DOHH2 (cell line): ENCODE measurements at regions not wholly inside any gene's neighbourhood (a gene's known extent, or its start where the extent isn't known, plus 50 kb on each side); places are given as distances from the start of the nearest gene placed in this dataset.

Experiments used
- H3F3A ChIP-seq: fragments of 200-600 bp; sonication (generic), shearing (Covaris generic); 2 replicates; pipeline ENCODE4 v1.6.0; 2016; ENCODE audit warnings: antibody characterized with exemption, mild to moderate bottlenecking; ENCODE audit not compliant: control insufficient read depth, insufficient read depth
- H3K27ac ChIP-seq: fragments of 200-600 bp; sonication (generic); 2 replicates; pipeline ENCODE4 v1.5.1; 2014; ENCODE audit warnings: low read depth, mild to moderate bottlenecking, low read length, moderate library complexity
- H3K27me3 ChIP-seq: fragments of 200-600 bp; sonication (generic); 2 replicates; pipeline ENCODE4 v1.6.1; 2014; ENCODE audit warnings: mild to moderate bottlenecking, low read length, mixed read lengths; ENCODE audit not compliant: control insufficient read depth
- H3K36me3 ChIP-seq: fragments of 200-600 bp; sonication (generic); 2 replicates; pipeline ENCODE4 v1.6.1; 2014; ENCODE audit warnings: mild to moderate bottlenecking, low read length, moderate library complexity, mixed read lengths; ENCODE audit not compliant: control insufficient read depth
- H3K4me1 ChIP-seq: fragments of 200-600 bp; sonication (generic); 2 replicates; pipeline ENCODE4 v1.6.1; 2014; ENCODE audit warnings: mild to moderate bottlenecking, low read length, mixed read lengths; ENCODE audit not compliant: control insufficient read depth
- H3K4me2 ChIP-seq: fragments of 200-600 bp; sonication (generic); 2 replicates; pipeline ENCODE4 v1.6.0; 2014; ENCODE audit warnings: mild to moderate bottlenecking, low read length, moderate library complexity
- H3K4me3 ChIP-seq: fragments of 200-600 bp; sonication (generic); 2 replicates; pipeline ENCODE4 v1.5.1; 2014; ENCODE audit warnings: mild to moderate bottlenecking, low read length, mixed read lengths
- H3K79me2 ChIP-seq: fragments of 200-600 bp; sonication (generic); 2 replicates; pipeline ENCODE4 v1.6.1; 2014; ENCODE audit warnings: mild to moderate bottlenecking, low read length, mixed read lengths; ENCODE audit not compliant: control insufficient read depth
- H3K9me2 ChIP-seq: fragments of 200-600 bp; sonication (generic); replicated peaks from 2 replicates; pipeline ENCODE4 v1.6.1; 2014; ENCODE audit warnings: mild to moderate bottlenecking, low read length, mixed read lengths; ENCODE audit not compliant: control insufficient read depth
- H3K9me3 ChIP-seq: fragments of 200-600 bp; sonication (generic); 2 replicates; pipeline ENCODE4 v1.6.1; 2014; ENCODE audit warnings: antibody characterized with exemption, low read length, mixed read lengths; ENCODE audit not compliant: control insufficient read depth, insufficient read depth
- H4K20me1 ChIP-seq: fragments of 200-600 bp; sonication (generic); 2 replicates; pipeline ENCODE4 v1.6.0; 2014; ENCODE audit warnings: low read depth, mild to moderate bottlenecking, antibody characterized with exemption, low read length, moderate library complexity; ENCODE audit not compliant: control insufficient read depth, insufficient read depth
- CTCF ChIP-seq: fragments of 200-600 bp; sonication (generic); IDR thresholded peaks from one replicate; pipeline ENCODE4 v1.5.1; 2014; ENCODE audit warnings: antibody characterized with exemption, mild to moderate bottlenecking, low read depth, low read length; ENCODE audit not compliant: poor library complexity, severe bottlenecking
- EZH2phosphoT487 ChIP-seq: fragments of 200-600 bp; sonication (generic); IDR thresholded peaks from 2 replicates; pipeline ENCODE4 v1.6.1; 2017; ENCODE audit warnings: borderline replicate concordance, mild to moderate bottlenecking, antibody characterized with exemption, low read length, moderate library complexity, mixed read lengths

- H3K36me3 ChIP-seq: no peaks in the 10 kb centered on the region
- no peak overlapping the region for H3K27ac ChIP-seq
- H3F3A ChIP-seq: peaks cover 1% of the 10 kb centered on the region
- TF ChIP-seq CTCF (no peak), EZH2phosphoT487 (no peak)
- H3K27me3 ChIP-seq: no peaks in the 10 kb centered on the region
- no peaks in the 10 kb centered on the region for H3K9me2 ChIP-seq
- H3K4me2 ChIP-seq: no peak overlapping the region
- H3K9me3 ChIP-seq: no peaks in the 10 kb centered on the region
- H3K4me3 ChIP-seq: no peak overlapping the region
- H3K4me1 ChIP-seq: no peaks in the 10 kb centered on the region
- no peaks in the 10 kb centered on the region for H4K20me1 ChIP-seq
- no peaks in the 10 kb centered on the region for H3K79me2 ChIP-seq
These were observed 108.8 kb upstream of the SLC1A4 start for GRCh38 chr2:64880193-64880951.

GRCh38 chr2:64881037-64881492 lies 108.1 kb upstream of the SLC1A4 start:
- Histone ChIP-seq H3K4me3 (no peak overlapping the region), H3K36me3 (no peaks in the 10 kb centered on the region), H3K4me2 (no peak overlapping the region), H3K9me3 (no peaks in the 10 kb centered on the region), H3F3A (no peaks in the 10 kb centered on the region), H3K27ac (no peak overlapping the region), H3K4me1 (no peaks in the 10 kb centered on the region), H4K20me1 (no peaks in the 10 kb centered on the region), H3K79me2 (no peaks in the 10 kb centered on the region), H3K9me2 (no peaks in the 10 kb centered on the region), H3K27me3 (no peaks in the 10 kb centered on the region)
- TF ChIP-seq CTCF: no peak
- no peak for TF ChIP-seq EZH2phosphoT487

- Histone ChIP-seq H4K20me1 (no peaks in the 10 kb centered on the region), H3K27me3 (no peaks in the 10 kb centered on the region), H3K4me1 (no peaks in the 10 kb centered on the region), H3F3A (no peaks in the 10 kb centered on the region), H3K27ac (no peak overlapping the region), H3K4me3 (no peak overlapping the region), H3K4me2 (no peak overlapping the region), H3K9me3 (peaks cover 16% of the 10 kb centered on the region; the same call in 1 of the 2 replicates), H3K36me3 (no peaks in the 10 kb centered on the region), H3K79me2 (no peaks in the 10 kb centered on the region), H3K9me2 (no peaks in the 10 kb centered on the region)
- TF ChIP-seq CTCF (no peak), EZH2phosphoT487 (no peak)
These were observed 101.6 kb upstream of the SLC1A4 start for GRCh38 chr2:64887565-64887964.
